Umbilical cord (tissue), 1 donor: ENCODE measurements at regions not wholly inside any gene's neighbourhood (a gene's known extent, or its start where the extent isn't known, plus 50 kb on each side); places are given as distances from the start of the nearest gene placed in this dataset.

Source experiments
- DNase-seq: peaks from one replicate; pipeline ENCODE4 v3.0.0-alpha.2; 2015; ENCODE audit warnings: low spot score

GRCh38 chr16:54679531-54679930 lies 251.1 kb upstream of the IRX5 start:
- no peak for DNase-seq

DNA sequence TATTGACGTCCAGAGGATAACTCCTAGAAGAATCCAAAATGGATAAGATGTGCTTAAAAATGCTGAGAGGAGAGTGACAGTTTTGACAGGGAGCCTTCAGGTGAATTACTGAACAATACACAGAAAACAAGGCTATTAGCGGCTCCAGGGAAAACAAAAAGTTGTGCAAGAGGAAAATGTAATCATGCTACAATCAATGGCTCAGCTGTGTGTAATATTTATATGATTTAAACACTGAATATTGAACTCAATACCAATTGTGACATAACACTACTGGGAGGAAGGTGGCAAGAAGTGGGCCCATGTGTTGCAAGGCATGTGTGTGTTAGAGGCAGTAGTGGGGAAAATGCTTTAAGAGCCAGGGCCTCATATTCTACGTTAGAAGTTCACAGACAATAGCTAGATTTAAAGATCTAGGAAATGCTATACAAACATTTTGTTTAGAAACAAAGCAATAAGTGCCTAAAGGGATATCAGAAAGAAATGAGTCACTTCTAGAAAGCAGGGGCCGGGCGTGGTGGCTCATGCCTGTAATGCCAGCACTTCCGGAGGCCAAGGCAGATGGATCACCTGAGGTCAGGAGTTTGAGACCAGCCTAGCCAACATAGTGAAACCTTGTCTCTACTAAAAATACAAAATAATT lies 253.2 kb upstream of the IRX5 start:
- no peak for DNase-seq

DNA sequence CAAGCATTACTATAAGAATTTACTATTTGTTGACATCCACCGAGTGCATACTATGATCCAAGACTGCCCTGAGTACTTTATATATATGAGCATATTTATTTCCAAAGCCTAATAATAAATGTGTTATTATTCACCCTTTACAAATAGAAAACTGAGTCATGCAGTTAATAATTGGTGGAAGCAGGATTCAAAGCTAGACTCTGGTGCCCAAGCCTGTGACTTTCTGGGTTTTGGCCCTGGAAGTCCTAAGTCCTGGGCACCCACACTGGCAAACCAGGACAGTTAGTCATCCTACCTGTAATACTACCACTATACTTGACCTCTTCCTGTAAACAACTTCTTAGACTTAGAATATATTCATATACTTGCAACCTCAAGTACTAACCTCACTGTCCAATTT lies 257.4 kb upstream of the IRX5 start:
- no peak for DNase-seq

DNA sequence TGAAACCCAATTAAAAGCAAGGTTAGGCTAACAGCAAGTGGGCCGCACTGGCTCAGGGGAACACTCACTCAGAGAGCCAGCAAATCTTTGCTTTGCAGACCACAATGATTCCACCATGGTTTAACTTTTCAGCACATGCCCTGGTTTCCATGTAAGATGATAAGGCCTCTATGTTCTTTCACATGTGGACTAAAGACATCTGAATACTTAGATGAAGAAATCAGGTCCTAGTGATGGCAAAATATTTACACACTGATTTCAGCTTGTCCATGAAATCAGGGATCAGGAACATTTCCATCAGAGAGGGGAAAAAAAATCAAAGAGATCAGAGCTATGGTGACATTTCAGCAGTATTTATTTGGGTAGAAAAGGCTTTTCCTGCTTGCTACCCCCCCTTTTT lies 258.2 kb upstream of the IRX5 start:
- peak; percentile 33 for DNase-seq

DNA sequence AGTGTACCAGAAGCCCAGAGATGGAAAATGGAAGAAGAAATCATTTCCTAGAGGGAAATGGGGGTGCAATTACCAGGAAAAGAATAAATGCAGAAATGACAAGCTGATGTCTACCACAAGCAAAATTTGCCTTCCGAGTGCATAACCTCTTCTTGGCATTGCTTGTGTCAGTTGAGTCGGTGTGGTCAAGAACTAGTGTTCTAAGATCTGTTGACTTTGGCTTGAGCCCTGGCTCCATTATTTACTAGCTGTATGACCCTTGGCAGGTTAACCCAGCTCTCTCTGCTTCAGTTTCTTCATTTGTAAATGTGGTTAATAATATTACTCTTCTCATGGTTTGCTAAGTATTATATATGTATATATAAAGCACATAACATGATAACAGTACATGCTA lies 273.0 kb upstream of the IRX5 start:
- DNase-seq: no peak

DNA sequence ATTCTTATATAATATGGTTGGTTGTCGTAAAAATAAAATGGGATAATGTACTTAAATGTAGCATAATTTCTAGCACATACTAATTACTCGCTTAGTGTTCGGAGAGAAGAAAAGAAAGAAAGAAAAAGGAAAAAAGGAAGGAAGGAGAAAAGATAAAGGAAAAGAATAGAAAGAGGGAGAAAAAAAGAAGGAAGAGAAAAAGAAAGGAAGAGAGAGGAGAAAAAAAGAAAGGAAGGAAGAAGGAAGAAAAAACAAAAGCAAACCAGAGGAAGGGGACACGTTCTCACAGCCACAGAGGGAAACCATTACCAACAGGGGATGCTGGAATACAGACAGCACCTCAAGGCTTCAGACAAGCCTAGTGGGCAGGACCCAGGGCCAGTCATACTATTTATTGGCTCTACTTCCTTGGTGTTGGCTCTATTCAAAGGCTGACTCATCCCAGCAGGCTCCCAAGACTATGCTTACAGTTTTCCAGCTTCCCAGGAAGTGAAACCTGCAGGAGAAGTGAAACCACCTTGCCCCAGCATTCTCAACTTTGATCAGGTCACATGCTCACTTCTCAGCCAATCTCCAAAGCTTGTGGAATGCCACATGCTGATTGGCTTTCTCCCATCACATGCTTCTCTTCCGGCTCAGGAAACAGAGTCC lies 273.5 kb upstream of the IRX5 start:
- peak; percentile 22 for DNase-seq

GRCh38 chr16:54655121-54655590 lies 275.5 kb upstream of the IRX5 start:
- DNase-seq: peak; percentile 88

- peak; percentile 17 for DNase-seq
Observed at GRCh38 chr16:54654429-54654828, 276.2 kb upstream of the IRX5 start.

DNA sequence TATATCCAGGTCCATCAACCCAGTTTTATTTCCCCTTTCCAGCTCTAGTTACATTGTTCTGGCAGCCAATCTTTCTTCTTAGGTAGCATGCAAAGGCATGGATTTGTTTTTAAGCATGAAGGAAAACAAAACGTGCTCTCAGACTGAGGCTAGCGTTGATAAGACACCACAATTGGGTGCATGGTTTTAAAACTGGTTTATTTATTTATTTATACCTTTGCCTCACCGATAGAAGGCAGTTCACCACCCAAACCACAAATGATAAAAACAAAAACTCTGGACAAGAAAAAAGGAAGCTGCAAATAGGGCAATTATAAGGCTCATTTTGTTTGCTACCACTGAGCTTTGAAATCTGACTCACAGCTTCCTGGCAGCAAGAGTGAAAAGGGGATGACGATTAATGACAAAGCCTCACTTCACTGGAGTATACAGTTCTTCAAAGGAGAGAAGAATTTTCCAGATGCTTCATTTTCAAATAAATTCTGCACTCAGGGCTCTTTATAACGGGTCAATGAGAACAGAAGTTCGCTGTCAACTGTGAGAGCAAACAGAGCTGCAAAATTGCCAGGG lies 278.4 kb upstream of the IRX5 start:
- no peak for DNase-seq

GRCh38 chr16:54651440-54652195 lies 279.0 kb upstream of the IRX5 start:
- DNase-seq: no peak

GRCh38 chr16:54649876-54650275 lies 280.8 kb upstream of the IRX5 start:
- DNase-seq: peak; percentile 73

GRCh38 chr16:54648575-54648974 lies 282.1 kb upstream of the IRX5 start:
- DNase-seq: no peak

GRCh38 chr16:54647725-54648221 lies 282.9 kb upstream of the IRX5 start:
- DNase-seq: no peak

DNA sequence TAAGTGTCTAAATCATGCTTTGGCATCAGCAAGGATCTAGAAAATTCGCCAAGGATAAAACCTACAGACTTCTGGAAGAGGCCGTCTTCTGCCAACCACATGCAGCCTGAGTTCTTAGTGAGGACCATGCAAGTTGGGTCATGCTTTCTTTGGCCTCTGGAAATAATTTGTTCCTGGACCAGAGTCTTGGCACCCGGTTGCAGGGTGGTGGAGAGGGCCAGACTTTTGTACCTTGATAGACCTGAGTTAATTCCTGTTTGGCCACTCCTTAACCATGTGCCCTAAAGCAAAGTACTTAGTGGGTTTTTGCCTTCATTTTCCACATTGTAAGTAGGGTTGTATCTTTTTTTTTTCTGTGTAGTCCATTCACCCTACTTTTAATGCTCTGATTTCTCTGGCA lies 283.4 kb upstream of the IRX5 start:
- DNase-seq: no peak

- DNase-seq: no peak
Observed at GRCh38 chr16:54645345-54645744, 285.3 kb upstream of the IRX5 start.

DNA sequence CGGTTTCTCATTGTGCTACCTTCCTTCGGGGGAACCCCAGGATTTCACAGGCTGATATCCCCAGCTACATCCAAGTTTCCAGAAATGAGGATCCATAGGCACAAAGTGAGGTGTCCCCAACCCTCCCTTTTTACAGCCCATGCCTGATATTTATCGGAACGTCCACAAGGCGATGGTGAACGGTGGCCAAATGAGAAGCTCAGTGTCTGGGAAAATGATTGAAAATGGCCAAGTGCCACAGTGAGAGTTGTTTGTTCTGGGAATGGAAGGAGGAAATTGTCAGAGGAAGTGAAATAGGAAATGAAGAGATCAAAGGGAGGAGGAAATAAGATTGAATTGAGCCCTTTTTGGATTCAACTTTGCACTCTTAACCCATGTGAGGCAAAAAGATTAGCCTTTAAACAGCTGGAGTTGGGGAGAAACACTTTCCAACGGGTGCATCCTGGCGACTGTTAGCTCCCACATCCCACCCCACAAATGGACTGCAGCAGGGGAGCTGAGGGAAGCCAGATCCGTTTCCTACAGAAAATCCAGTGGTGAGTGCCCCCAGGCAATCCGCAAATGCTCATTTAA lies 294.4 kb upstream of the IRX5 start:
- DNase-seq: no peak

DNA sequence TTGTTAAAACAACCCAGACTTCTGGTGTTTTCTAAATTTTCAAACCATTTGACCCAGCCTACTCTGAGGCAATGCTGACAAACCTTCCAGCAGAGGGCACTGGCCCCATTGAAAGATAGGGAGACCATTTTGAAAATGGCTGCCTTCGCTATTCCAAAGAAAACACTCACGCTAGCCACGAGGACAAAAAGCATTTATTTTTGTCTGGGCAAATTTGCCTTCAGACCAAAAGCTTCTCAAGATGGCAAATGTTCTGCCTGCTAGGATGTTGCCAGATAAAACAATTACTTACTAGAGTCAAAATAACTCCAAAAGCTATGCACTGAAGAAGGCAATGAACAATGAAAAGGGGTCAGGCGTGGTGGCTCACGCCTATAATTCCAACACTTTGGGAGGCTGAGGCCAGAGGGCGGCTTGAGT lies 296.7 kb upstream of the IRX5 start:
- peak; percentile 24 for DNase-seq

- no peak for DNase-seq
Observed at GRCh38 chr16:54632322-54633220, 298.1 kb upstream of the IRX5 start.

DNA sequence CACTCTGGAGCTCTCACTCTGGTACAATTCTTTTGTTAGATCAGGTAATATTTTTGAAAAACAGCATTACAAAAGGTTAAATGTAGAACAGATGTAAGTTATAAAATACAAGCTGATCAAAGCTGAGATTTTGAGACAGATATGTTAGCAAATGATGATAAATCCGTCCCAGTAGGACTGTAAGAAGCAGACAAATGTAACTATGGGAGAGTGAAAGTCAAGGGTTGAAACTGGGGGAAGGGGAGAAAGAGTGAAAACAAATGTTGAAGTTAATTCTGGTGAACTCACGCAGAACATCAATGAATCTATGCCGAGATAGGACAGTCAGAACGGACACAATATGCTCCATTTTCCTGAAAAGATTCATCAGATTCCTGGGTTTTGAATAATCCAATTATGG lies 298.9 kb upstream of the IRX5 start:
- DNase-seq: no peak

DNA sequence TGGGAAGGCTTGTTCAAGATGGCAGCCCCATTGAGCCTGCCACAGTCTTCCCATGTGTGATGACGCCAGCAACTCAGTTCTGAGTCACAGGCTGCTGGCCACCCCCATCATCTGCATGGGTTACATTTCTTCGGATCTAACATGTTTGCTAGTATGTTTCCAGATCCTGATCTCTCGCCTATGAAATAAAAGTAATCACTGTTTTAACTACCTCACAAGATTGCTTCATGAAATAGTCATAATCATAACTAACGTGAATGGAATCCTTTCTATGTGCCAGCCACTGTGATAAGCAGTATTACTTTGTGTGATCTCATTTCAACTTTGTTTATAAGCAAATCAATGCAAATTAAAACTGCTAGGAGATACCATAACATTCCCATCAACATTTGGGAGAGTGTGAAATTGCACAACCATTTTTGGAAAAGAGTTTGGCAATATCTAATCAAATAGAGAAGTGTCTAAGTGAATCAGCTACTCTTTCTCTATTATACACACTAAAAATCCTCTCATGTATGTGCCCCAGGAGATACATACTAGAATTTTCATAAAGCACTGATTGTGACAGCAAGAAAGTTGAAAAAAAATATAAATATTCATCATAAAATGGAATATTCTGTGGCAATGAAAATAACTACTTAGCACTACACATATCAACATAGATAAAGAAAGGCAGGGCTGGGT lies 300.2 kb upstream of the IRX5 start:
- DNase-seq: no peak
